ENCODE measurements at regions not wholly inside any gene's neighbourhood (a gene's known extent, or its start where the extent isn't known, plus 50 kb on each side); places are given as distances from the start of the nearest gene placed in this dataset.
"Not testable (repeated sequence)": the region's sequence is repeated elsewhere in the genome, so short reads cannot be mapped to it uniquely, and the experiment has no call there.

DNA sequence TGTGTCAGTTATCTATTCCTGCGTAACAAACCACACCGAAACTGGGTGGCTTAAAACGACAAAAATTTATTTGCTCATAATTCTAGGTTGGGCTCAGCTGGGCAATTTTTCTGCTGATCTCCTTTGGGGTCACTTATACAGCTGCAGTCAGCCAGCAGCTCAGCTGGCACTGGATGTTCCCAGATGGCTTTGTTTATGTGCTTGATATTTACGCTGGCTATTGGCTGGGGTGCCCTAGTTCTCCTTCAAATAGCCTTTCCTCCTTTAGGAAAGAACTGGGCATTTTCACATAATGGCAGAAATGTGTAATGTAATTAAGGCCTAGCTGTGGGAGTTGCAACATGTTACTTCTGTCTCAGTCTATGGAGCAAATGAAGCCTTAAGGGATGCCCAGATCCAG is 142.2 kb downstream of the B3GNT2 start:
- Mint-ChIP-seq H3K9me3 (no peaks in the 10 kb centered on the region), H3K4me3 (no peak overlapping the region), H3K4me1 (peaks cover 18% of the 10 kb centered on the region)

DNA sequence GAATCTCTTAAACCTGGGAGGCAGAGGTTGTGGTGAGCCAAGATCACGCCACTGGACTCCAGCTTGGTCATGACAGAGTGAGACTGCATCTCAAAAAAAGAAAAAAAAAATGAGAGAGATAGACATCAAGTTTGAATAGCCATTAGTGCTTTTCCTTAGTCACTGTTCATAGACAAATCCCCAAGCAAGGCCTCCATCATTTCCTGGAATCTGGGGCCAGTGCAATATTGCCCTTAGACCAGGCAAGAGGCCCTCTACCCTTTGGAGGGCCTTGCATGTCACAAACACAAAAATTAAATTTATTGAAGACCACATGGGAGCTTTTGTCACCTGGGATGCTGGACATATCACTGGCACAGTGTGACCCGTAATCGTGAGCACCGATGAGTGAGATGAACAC is 141.5 kb downstream of the B3GNT2 start:
- ATAC-seq, result no peak
- Mint-ChIP-seq H3K4me3 (no peak overlapping the region), H3K4me1 (peaks cover 18% of the 10 kb centered on the region), H3K27me3 (no peaks in the 10 kb centered on the region), H3K36me3 (no peaks in the 10 kb centered on the region), H3K9me3 (no peaks in the 10 kb centered on the region), H3K27ac (no peak overlapping the region)

More for the DNA sequence above, 142.2 kb downstream of the B3GNT2 start:
- Mint-ChIP-seq H3K36me3 (no peaks in the 10 kb centered on the region), H3K27me3 (no peaks in the 10 kb centered on the region), H3K27ac (no peak overlapping the region)
- ATAC-seq, result no peak

DNA sequence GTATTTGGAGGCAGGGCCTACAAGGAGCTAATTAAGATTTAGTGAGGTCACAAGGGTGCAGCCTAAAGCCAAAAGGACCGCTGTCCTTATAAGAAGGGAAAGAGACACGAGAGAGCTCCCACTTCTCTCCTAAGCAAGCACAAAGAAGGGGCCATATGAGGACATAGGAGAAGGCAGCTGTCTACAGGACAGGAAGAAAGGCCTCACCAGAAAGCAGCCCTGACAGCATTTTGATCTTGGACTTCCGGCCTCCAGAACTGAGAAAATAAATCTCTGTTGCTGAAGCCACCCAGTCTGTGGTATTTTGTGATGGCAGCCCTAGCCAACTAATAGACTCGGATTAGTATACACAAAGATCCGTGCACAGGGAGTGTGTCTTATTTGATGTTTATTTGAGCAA is 139.7 kb downstream of the B3GNT2 start:
- no peaks in the 10 kb centered on the region for H3K36me3 Mint-ChIP-seq
- no peak overlapping the region for H3K27ac Mint-ChIP-seq
- no peak overlapping the region for H3K4me3 Mint-ChIP-seq
- no peak for ATAC-seq
- no peaks in the 10 kb centered on the region for H3K9me3 Mint-ChIP-seq
- H3K4me1 Mint-ChIP-seq, result peaks cover 11% of the 10 kb centered on the region
- no peaks in the 10 kb centered on the region for H3K27me3 Mint-ChIP-seq

DNA sequence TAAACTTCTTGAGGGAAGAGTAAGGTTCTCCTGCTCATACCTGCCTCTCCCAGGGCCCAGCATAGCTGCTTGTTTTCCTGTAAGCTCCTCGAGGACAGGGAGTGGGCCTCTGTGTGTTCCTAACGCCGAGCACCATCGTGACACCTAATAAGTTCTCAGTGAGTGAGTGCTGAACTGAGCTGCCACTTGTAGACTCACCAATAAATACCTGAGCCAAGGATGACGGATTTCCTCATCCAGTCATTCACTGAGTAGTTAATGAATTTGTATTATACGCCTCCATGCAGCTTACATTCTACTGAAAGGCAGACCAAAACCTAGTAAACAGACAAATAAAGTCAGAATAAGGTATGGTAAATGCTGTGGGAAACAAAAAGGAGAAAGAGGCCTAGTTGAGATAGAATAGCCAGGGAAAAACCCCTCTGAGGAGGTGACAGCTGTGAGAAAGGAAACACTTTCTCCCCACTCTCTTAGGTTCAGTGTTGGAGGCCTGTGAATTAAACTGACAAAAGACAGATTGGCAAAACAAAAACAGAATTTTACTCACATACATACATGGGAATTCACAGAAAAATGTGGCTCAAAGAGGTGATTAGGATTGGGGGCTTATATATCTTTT is 138.6 kb downstream of the B3GNT2 start:
- no peaks in the 10 kb centered on the region for H3K36me3 Mint-ChIP-seq
- H3K4me1 Mint-ChIP-seq, result peaks cover 11% of the 10 kb centered on the region
- peaks cover 6% of the 10 kb centered on the region for H3K9me3 Mint-ChIP-seq
- H3K27ac Mint-ChIP-seq, result no peak overlapping the region
- no peak overlapping the region for H3K4me3 Mint-ChIP-seq
- H3K27me3 Mint-ChIP-seq, result no peaks in the 10 kb centered on the region
- ATAC-seq, result no peak

DNA sequence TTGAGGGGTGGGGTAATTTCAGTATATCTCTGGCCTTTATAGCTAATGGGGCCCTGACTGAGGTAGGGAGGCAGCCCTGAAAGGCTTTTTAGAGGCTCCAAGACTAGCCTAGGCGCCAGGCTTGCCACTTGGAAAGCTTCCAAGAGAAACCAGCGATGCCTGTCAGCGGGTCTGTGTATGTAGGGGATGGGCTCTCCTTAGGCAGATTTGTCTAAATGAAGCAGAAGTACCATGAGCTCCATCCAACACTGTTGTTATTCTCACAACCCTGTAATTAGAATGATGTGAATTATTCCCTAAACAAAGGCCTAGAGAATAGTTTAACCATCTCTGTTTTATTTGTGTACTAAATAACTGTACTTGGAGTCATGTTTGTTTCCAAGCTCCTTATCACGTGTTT is 138.1 kb downstream of the B3GNT2 start:
- H3K9me3 Mint-ChIP-seq, result peaks cover 6% of the 10 kb centered on the region
- H3K36me3 Mint-ChIP-seq, result no peaks in the 10 kb centered on the region
- H3K4me3 Mint-ChIP-seq, result no peak overlapping the region
- no peak overlapping the region for H3K27ac Mint-ChIP-seq
- no peak for ATAC-seq
- peaks cover 14% of the 10 kb centered on the region for H3K4me1 Mint-ChIP-seq
- no peaks in the 10 kb centered on the region for H3K27me3 Mint-ChIP-seq

DNA sequence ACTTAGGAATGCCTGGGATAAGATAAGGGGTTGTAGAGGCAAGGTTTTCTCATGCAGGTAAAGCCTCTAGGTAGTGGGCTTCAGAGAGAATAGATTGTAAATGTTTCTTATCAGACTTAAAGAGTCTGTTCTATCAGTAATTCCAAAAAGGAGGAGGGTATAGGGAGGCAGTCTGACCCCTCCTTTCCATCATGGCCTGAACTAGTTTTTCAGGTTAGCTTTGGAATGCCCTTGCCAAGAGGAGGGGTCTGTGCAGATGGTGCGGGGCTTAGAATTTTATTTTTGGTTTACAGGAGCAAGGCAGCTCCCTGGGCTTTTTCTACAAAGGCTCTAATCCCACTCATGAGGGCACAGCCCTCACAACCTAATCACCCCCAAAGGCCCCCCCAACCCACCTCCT is 135.0 kb downstream of the B3GNT2 start:
- H3K27ac Mint-ChIP-seq, result no peak overlapping the region
- no peaks in the 10 kb centered on the region for H3K36me3 Mint-ChIP-seq
- peaks cover 8% of the 10 kb centered on the region for H3K9me3 Mint-ChIP-seq
- no peak for ATAC-seq
- H3K4me1 Mint-ChIP-seq, result peaks cover 25% of the 10 kb centered on the region
- H3K27me3 Mint-ChIP-seq, result no peaks in the 10 kb centered on the region
- H3K4me3 Mint-ChIP-seq, result no peak overlapping the region

DNA sequence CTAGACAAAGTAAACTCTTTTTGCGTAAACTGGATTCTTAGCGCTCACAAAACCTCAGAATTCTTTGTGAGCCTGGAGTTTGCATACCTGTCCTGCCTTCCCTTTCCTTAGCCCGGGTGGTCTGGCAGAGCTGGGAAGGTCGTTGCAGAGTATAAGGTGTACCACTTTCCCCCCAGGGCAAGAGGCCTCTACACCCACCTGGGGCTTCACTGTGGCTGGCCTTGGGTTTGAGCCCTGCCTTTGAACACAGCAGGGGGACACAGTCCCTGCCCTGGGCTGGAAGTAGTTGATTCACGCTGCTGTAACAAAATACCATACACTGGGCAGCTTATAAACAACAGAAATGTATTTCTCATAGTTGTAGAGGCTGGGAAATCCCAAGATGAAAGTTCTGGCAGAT is 133.9 kb downstream of the B3GNT2 start:
- no peak for ATAC-seq
- Mint-ChIP-seq H3K4me1 (peaks cover 24% of the 10 kb centered on the region), H3K4me3 (no peak overlapping the region), H3K9me3 (peaks cover 12% of the 10 kb centered on the region), H3K27ac (no peak overlapping the region), H3K36me3 (no peaks in the 10 kb centered on the region), H3K27me3 (no peaks in the 10 kb centered on the region)

DNA sequence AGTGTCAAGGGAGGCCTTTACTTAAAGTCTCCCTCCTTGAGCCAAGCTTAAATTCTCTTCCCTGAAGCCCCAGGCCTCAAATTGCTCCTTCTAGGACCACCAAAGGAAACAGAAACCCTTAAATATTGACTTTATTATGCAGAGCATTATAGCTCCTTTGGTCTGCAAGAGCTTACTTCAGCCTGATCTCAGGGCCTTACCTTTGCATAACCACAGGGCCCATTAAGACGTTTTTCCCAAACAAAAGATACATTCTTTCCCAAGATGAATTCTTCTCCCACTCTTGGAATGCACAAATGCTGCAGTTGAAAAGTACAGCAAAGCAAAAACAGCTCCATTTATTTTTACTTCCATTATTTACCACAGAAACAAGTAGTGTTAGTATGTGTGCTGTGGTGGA is 130.8 kb downstream of the B3GNT2 start:
- no peak overlapping the region for H3K4me3 Mint-ChIP-seq
- H3K4me1 Mint-ChIP-seq, result peaks cover 19% of the 10 kb centered on the region
- no peak overlapping the region for H3K27ac Mint-ChIP-seq
- H3K9me3 Mint-ChIP-seq, result peaks cover 12% of the 10 kb centered on the region
- H3K27me3 Mint-ChIP-seq, result no peaks in the 10 kb centered on the region
- H3K36me3 Mint-ChIP-seq, result no peaks in the 10 kb centered on the region
- ATAC-seq, result no peak

DNA sequence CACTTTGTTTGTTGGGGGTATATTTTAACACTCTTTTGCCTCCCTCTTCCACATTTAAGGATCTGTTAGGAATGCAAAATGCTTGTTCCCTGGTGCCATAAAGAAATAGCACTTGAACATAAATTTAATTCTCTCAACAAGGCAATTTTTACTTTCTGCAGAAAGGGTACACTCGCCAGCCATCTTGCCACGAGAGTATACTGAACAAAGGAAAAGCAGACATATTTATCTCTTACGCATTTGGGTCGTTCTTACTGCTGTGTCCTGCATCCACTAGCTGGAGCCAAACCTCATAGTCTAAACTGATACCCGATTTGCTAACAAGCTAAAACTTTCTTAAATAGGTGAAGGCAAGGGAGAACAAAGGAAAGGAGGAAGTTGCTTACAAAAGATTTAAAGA is 129.5 kb downstream of the B3GNT2 start:
- Mint-ChIP-seq H3K36me3 (no peaks in the 10 kb centered on the region), H3K9me3 (peaks cover 11% of the 10 kb centered on the region), H3K27ac (no peak overlapping the region), H3K27me3 (no peaks in the 10 kb centered on the region), H3K4me3 (no peak overlapping the region), H3K4me1 (peaks cover 31% of the 10 kb centered on the region)
- ATAC-seq, result no peak

DNA sequence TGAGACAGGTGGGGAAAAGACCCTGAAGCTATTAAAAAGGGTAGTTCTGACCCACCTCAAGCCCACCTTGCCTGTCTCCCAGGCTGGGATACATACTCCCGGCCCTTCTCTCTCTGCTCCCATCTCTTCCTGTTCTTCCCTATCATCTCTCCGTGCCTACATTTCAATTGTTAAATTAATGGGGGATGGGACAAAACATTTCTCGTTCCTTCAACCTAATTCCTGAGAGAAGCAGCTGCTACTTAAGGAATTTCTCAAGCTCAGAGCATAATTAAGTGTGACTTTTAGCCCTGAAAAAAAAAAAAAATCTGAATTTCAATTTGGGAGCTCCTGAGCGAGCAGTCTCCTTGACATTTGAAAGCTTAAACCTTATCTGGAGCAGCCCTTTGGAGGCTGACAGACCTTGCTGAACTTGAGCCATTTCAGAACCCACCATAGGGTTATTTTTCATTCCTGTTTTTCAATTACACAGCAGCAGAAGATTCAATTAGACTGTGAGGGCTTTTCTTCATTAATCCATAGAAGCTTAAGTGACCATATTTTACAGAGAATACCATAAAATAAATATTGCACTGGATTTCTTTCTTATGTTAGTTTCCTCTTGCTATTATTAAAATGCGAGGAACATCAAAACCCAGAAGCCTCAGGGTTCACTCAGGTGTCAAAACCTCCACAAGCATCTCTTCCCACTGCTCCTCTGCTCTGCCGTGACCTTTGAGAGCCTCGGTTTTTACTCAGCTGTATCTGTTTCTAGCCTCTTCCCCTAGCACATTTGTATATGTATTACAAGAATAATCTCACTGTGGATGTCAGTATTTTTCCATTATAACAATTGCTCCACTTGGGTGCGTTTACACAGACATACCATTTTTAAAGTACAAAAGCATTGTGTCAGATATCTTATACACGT is 125.7 kb downstream of the B3GNT2 start:
- ATAC-seq, result peak; percentile 83
- H3K27me3 Mint-ChIP-seq, result no peaks in the 10 kb centered on the region
- peaks cover 6% of the 10 kb centered on the region for H3K9me3 Mint-ChIP-seq
- peak overlapping the region; percentile 14 for H3K4me3 Mint-ChIP-seq
- H3K36me3 Mint-ChIP-seq, result no peaks in the 10 kb centered on the region
- peak overlapping the region; percentile 77 for H3K27ac Mint-ChIP-seq
- peaks cover 25% of the 10 kb centered on the region for H3K4me1 Mint-ChIP-seq

DNA sequence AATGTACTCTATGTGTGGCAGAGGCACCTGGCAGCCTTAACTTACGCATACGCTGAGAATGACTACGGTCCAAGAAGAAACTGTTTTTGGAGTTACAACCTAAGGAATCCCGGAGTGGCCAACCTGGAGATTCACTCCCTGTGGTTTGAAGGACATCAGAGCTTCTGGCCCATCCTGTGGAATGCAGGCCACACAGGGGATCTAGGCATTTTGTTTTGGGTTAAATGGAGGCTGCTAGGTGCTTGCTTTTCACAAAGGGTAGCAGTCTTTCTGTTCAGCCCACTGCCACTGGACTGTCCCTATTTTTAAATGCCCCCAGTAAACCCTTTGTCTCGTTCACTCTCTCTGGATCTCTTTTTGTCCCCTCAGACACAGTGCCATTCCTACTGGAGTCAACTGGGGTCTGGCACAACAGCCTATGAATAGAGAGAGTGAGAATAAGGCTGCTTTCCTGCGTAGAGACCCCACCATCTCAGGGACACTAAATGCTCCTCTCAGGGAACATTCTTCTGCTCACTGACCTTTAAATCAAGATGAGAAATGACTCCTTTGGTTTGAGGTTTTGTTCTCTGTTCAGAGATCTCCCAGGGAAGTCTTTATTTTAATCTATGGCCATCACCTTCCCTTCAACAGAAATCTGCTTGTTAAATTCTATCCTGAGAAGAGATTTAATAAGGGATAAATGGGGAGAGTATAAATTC is 124.9 kb downstream of the B3GNT2 start:
- Mint-ChIP-seq H3K4me1 (peaks cover 25% of the 10 kb centered on the region), H3K27me3 (no peaks in the 10 kb centered on the region), H3K4me3 (peak overlapping the region; percentile 33), H3K27ac (peak overlapping the region; percentile 77), H3K36me3 (no peaks in the 10 kb centered on the region), H3K9me3 (peaks cover 4% of the 10 kb centered on the region)
- ATAC-seq, result peak; percentile 71

DNA sequence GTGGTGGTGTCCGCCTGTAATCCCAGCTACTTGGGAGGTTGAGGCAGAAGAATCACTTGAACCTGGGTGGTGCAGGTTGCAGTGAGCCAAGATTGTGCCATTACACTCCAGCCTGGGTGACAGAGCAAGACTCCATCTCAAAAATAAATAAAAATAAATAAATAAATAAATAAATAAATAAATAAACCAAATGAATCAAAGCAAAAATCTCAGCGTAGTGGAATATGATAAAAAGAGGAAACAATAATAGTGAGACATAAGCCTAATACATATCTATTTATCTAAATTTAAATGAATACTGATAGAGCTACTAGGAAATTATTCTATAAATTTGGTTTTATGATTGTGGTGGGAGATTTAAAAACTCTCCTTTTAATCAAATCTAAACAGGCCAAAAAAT is 124.2 kb downstream of the B3GNT2 start:
- not testable (repeated sequence) for H3K36me3 Mint-ChIP-seq, ATAC-seq, H3K9me3 Mint-ChIP-seq, H3K4me3 Mint-ChIP-seq, H3K27me3 Mint-ChIP-seq, H3K27ac Mint-ChIP-seq
- peaks cover 25% of the 10 kb centered on the region for H3K4me1 Mint-ChIP-seq

DNA sequence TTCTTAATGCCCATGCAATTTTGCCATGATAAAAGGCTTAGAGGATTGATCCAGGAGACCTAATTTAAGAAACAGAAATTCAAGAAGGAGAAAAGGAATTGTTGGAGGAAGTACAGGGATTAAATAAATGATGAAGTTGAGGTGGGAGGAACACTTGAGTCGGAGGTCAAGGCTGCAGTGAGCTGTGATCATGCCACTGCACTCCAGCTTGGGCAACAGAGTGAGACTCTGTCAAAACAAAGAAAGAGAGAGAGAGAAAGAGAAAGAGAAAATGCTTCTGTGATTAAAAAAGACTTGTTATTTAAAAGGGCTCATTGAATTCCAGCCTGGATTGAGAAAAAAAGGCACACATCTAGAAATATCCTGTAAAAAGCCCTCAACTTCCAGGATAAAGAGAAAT is 123.2 kb downstream of the B3GNT2 start:
- no peak overlapping the region for H3K4me3 Mint-ChIP-seq
- H3K27ac Mint-ChIP-seq, result peak overlapping the region; percentile 9
- peaks cover 33% of the 10 kb centered on the region for H3K4me1 Mint-ChIP-seq
- no peaks in the 10 kb centered on the region for H3K9me3 Mint-ChIP-seq
- H3K27me3 Mint-ChIP-seq, result no peaks in the 10 kb centered on the region
- ATAC-seq, result no peak
- no peaks in the 10 kb centered on the region for H3K36me3 Mint-ChIP-seq

DNA sequence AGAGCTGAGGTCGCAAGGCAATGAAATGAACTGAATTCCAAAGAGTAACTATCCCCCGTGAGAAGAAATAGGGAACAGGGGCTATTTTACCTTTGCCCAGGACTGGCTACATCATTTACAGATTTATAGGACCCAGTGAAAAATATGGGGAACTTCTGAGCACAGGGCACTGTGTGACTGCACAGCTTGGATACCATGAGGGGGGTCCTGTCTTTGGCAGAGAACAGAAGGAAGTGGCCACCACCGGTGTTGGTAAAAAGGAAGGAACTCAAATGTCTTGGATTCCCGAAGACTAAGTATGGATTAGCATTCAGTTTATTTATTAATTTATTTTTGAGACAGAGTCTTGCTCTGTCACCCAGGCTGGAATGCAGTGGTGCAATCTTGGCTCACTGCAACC is 119.6 kb downstream of the B3GNT2 start:
- no peaks in the 10 kb centered on the region for H3K9me3 Mint-ChIP-seq
- no peaks in the 10 kb centered on the region for H3K27me3 Mint-ChIP-seq
- peaks cover 31% of the 10 kb centered on the region for H3K4me1 Mint-ChIP-seq
- no peak for ATAC-seq
- no peaks in the 10 kb centered on the region for H3K36me3 Mint-ChIP-seq
- H3K27ac Mint-ChIP-seq, result no peak overlapping the region
- no peak overlapping the region for H3K4me3 Mint-ChIP-seq

DNA sequence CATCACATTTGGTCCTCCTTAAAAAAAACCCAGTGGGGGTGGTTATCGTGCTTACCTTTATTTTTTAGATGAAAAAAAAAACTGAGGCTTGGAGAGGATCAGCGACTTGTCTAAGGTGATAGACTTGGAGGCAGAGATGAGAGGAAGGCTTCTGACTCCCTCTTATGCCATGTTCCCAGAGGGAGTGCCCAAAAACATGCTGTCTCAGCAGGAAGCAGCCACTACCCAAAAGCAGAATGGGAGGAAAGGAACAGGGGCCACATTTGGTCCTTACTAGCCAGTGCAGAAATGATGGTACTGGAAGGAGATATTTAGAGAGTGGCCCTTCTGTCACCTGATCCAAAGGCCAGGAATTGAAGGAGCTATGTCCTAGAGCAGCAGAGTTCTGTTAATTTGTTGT is 118.4 kb downstream of the B3GNT2 start:
- Mint-ChIP-seq H3K36me3 (no peaks in the 10 kb centered on the region), H3K9me3 (no peaks in the 10 kb centered on the region), H3K4me3 (peak overlapping the region; percentile 35), H3K4me1 (peaks cover 41% of the 10 kb centered on the region), H3K27ac (peak overlapping the region; percentile 75), H3K27me3 (no peaks in the 10 kb centered on the region)
- ATAC-seq, result no peak

Measured in stimulated activated memory B cell treated with anti-CD40 and anti-IgM and Interleukin-4, amounts not matched to agents 10 μg/mL and 1 μg/mL and 100 μg/mL, for 72 hours (primary cell).